ENCODE measurements at regions not wholly inside any gene's neighbourhood (a gene's known extent, or its start where the extent isn't known, plus 50 kb on each side); places are given as distances from the start of the nearest gene placed in this dataset.
"Not testable (repeated sequence)": the region's sequence is repeated elsewhere in the genome, so short reads cannot be mapped to it uniquely, and the experiment has no call there.

- TF ChIP-seq CTCF (IDR thresholded peaks at IDR 0.05; ENCODE audit: insufficient read depth, low read depth, low read length) = no peak
These were observed 85.2 kb upstream of the COPS8 start for GRCh38 chr2:237000481-237000880.

GRCh38 chr2:237005341-237005740, 80.3 kb upstream of the COPS8 start:
- DNase-seq (ENCODE audit: low read depth); H3K27me3 ChIP-seq (ENCODE audit: control insufficient read depth, insufficient read depth, low read length); POLR2A ChIA-PET; H3K36me3 ChIP-seq (ENCODE audit: control insufficient read depth, insufficient read depth, low read length); H3K4me3 ChIP-seq (ENCODE audit: low read depth, low read length); CTCF ChIA-PET: not testable (repeated sequence)

More at GRCh38 chr2:237000481-237000880, 85.2 kb upstream of the COPS8 start:
- CTCF ChIA-PET = interaction anchor here (1.0 kb wide), 1 partner anchor 21 kb away, joined by 3 read pairs; no protein-coding TSS in a partner anchor
- Histone ChIP-seq H3K27me3 (ENCODE audit: control insufficient read depth, insufficient read depth, low read length) (no peaks in the 10 kb centered on the region; the same call in 1 of the 2 replicates), H3K36me3 (ENCODE audit: control insufficient read depth, insufficient read depth, low read length) (no peaks in the 10 kb centered on the region), H3K4me3 (ENCODE audit: low read depth, low read length) (no peak overlapping the region)
- DNase-seq (ENCODE audit: low read depth) = no peak
- POLR2A ChIA-PET = interaction anchor here (0.7 kb wide), 1 partner anchor 256 kb away, joined by 12 read pairs; no protein-coding TSS in a partner anchor

GRCh38 chr2:237011206-237011795, 74.4 kb upstream of the COPS8 start:
- no peak for DNase-seq (ENCODE audit: low read depth)
- no peak for TF ChIP-seq CTCF (IDR thresholded peaks at IDR 0.05; ENCODE audit: insufficient read depth, low read depth, low read length)
- ChIA-PET CTCF (interaction anchor here (1.4 to 1.5 kb wide), 2 partner anchors 13 to 658 kb away, joined by 3 to 4 read pairs; no protein-coding TSS in a partner anchor), POLR2A (interaction anchor here (0.6 kb wide), 1 partner anchor 364 kb away, joined by 4 read pairs; no protein-coding TSS in a partner anchor)
- peaks cover 4% of the 10 kb centered on the region; the same call in 1 of the 2 replicates for H3K27me3 ChIP-seq (ENCODE audit: control insufficient read depth, insufficient read depth, low read length)
- H3K36me3 ChIP-seq (ENCODE audit: control insufficient read depth, insufficient read depth, low read length) = no peaks in the 10 kb centered on the region
- no peak overlapping the region for H3K4me3 ChIP-seq (ENCODE audit: low read depth, low read length)

GRCh38 chr2:237012004-237012403, 73.7 kb upstream of the COPS8 start:
- Histone ChIP-seq H3K36me3 (ENCODE audit: control insufficient read depth, insufficient read depth, low read length) (no peaks in the 10 kb centered on the region), H3K27me3 (ENCODE audit: control insufficient read depth, insufficient read depth, low read length) (peaks cover 4% of the 10 kb centered on the region; the same call in 1 of the 2 replicates), H3K4me3 (ENCODE audit: low read depth, low read length) (no peak overlapping the region)
- TF ChIP-seq CTCF (IDR thresholded peaks at IDR 0.05; ENCODE audit: insufficient read depth, low read depth, low read length) = no peak
- no peak for DNase-seq (ENCODE audit: low read depth)
- ChIA-PET POLR2A (no interaction called here), CTCF (interaction anchor here (0.8 to 1.5 kb wide), 3 partner anchors 14 to 658 kb away, joined by 3 to 4 read pairs (median 3); no protein-coding TSS in a partner anchor)

- peaks cover 4% of the 10 kb centered on the region; the same call in 1 of the 2 replicates for H3K27me3 ChIP-seq (ENCODE audit: control insufficient read depth, insufficient read depth, low read length)
- DNase-seq (ENCODE audit: low read depth) = no peak
- CTCF ChIA-PET = interaction anchor here (0.8 to 1.5 kb wide), 3 partner anchors 14 to 659 kb away, joined by 3 to 4 read pairs (median 3); no protein-coding TSS in a partner anchor
- no peaks in the 10 kb centered on the region for H3K36me3 ChIP-seq (ENCODE audit: control insufficient read depth, insufficient read depth, low read length)
- POLR2A ChIA-PET = no interaction called here
- no peak overlapping the region for H3K4me3 ChIP-seq (ENCODE audit: low read depth, low read length)
- TF ChIP-seq CTCF (IDR thresholded peaks at IDR 0.05; ENCODE audit: insufficient read depth, low read depth, low read length) = no peak
These were observed 73.0 kb upstream of the COPS8 start for GRCh38 chr2:237012577-237013267.
